NCI-H1092 treated with DMSO at 0.1 percent for 48 hours (cell line): ENCODE measurements at regions not wholly inside any gene's neighbourhood (a gene's known extent, or its start where the extent isn't known, plus 50 kb on each side); places are given as distances from the start of the nearest gene placed in this dataset.

Experiments
- DNase-seq: peaks from one replicate; lab custom pipeline; 2025; lab: John Stamatoyannopoulos, UW

DNA sequence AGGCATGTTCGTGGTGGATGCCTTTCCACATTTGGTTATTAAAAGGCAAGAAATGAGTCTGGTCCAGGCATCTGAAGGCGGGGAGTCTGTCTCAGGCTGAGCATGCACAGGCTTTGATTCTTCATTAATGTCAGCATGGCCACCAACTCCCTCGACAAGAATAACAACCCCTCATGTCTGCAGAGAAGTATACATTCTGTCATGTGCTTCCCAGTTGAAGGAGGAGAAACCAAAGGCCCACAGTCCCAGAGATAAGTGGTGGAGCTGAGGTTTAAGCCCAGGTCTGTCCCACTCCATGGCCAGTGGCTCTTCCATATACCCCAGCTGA is 61.6 kb upstream of the LAPTM5 start:
- DNase-seq = no peak

DNA sequence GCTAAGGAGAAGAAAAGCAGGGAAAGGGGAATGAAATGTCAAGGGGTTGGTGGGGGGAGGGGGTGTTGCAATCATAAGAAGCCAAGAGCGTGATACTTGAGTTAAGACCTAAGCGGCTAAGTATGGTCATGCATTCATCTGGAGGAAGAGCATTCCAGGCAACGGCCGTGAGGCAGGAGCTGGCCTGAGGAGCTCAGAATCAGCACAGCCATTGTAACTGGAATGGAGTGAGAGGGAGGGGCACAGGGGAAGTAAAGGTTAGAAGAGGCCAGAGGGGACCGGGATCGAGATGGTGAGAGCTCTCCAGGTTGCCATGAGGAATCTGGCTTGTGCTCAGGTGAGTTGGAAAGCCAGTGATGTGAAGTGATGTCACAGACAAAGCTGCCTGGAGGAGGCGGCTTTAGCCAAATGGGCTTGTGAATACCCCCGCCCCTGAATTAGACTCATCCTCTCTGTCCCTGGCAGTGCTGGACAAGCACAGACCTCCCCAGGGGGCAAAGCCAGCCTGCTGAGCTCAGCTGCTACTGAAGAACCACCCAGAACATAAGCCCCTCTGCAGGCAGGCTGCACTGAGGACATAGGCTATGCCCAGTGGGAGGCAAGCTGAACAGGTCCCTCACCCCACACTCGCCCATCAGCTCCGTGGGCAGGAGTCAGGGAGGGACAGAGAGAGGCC is 61.1 kb upstream of the LAPTM5 start:
- DNase-seq = no peak

DNA sequence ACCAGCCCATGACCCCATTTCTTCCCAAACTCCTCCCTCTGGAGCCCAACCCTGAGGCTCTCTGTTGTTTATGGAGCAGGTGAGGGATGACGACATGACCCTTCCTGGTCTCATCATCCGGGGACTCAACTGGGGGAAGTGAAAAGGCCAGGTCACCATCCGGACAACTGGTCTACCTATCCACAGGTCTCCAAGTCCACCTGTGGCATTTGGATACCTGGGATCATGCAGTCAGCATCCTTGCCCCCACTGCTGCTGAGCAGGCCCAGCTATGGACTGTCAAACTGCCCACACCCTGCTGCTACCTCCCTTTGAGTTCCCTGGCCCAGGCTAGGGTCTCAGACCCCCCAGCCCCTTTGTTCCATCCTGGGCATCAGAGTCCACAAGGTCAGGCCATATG is 60.0 kb upstream of the LAPTM5 start:
- DNase-seq = no peak

DNA sequence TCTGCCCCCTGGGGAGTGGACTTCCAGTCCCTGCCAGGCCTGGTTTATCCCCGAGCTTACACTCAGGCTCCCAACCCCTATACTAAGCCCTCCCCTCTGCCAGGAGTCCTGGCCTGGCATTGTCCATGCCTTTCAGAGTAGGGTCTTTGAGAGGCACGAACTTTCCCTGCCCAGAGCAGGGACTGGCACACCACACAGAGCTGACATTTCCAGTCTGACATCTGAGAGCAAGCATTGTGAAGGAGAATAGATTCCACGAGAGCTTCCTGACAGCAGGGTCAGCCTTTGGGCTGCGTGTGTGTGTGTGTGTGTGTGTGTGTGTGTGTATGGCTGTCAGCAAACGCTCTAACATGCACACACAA is 59.5 kb upstream of the LAPTM5 start:
- no peak for DNase-seq

DNA sequence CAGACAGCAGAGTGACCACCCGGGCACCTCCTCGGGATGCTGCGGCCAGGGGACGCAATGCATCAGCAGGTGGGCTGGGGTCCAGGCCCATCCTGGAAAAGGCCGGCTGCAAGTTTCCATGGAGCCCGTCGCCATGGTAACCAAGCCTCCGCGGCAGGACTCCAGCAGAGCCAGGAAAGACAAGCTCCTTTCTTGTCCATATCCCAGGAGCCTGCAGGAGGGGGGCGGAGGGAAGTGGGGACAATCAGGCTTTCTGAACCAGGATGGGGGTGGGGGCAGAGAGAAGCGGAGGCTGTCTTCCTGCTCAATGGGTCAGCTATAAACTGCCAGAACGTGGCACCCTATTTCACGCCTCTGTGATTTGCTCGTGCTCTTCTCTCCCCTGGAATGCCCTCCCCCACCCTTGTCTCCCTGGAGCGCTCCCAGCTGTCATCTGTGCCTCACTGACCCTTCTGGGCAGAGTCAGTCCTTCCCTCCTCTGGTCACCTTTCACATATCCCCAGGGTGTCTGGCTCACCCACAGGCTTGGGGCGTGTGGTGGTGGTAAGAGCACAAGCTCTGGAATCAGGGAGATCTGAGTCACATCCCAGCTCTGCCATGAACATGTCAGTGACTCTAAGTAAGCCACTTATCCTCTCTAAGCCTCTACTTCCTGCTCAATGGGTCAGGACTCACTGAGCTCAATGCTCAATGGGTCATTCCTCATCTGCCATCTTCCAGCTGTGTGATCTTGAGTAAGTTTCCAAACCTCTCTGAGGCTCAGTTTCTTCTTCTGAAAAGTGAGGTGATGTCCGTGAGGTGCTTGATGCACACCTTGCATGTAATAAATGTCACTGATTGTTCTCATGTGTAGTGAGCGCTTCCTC is 58.9 kb upstream of the LAPTM5 start:
- DNase-seq = peak; percentile 20

DNA sequence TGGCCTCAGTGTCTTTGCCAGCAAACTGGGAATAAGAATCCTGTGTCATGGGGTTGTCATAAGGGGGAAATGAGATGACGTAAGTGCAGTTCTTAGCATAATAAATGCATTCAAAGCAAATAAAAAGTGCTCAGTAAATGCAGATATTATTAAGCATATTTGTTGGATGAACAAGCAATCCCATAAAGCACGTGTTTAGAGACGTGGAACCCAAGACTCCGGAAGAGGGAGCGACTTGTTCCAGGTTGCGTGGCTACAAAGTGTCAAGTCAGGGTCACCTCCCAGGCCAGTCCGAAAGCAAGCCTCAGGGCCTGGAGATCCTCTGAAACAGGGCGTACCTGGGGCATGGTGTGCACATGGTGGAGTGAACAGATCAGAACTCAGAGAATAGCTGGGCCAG is 58.0 kb upstream of the LAPTM5 start:
- DNase-seq = no peak

DNA sequence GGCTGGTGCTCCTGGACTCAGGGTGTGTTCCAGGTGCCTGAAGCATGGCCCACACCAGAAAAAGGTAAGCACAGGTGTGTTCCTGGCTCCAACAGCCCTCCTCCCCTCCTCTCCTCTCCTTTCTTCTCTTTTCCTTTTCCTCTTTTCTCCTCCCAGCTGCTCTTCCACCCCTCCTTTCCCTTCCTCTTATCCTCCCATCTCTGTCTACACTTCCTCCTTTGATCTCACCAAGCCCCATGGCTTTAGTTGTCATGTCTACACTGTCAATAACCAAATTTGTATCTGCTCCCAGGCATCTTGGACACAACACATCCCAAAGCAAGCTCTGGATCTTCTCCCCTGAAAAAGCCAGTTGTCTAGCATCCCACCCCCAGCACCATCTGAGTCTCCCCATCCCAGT is 56.7 kb upstream of the LAPTM5 start:
- no peak for DNase-seq

DNA sequence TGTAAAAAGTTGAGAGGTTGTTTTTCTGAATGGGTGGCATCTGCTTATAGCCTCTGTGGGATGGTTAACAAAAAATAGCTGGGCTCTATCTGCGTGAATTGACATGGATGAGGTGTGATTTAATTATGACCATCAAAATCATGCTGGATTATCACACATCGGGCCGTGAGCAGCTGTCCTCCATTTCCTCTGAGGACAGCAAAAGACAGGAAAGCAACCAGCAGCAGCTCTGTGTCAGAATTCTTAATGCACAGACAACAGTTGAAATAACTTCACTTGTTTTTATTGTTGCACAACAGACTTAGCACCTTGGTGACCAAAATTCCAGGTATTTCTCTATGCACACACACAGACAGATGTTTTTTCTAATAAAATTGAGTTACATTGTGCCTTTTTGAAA is 54.5 kb upstream of the LAPTM5 start:
- DNase-seq = no peak

DNA sequence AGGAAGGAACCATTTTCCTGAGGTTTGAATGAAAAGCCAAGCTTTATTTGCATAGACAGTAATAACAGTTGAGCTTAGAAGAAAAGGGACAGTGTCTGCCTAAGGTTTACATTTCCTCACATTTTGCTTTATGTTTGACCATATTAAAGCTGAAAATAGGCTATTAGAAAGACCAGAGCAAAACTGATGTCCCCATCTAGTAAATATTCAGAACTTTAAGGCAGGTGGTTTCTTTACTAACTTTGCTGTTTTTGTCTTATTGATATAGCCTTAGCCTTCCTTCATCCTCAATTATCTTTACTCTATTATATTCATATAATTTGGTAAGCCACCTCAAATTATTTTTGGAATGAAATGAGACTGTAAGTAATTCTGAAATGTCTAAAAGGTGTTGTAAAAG is 53.6 kb upstream of the LAPTM5 start:
- no peak for DNase-seq

DNA sequence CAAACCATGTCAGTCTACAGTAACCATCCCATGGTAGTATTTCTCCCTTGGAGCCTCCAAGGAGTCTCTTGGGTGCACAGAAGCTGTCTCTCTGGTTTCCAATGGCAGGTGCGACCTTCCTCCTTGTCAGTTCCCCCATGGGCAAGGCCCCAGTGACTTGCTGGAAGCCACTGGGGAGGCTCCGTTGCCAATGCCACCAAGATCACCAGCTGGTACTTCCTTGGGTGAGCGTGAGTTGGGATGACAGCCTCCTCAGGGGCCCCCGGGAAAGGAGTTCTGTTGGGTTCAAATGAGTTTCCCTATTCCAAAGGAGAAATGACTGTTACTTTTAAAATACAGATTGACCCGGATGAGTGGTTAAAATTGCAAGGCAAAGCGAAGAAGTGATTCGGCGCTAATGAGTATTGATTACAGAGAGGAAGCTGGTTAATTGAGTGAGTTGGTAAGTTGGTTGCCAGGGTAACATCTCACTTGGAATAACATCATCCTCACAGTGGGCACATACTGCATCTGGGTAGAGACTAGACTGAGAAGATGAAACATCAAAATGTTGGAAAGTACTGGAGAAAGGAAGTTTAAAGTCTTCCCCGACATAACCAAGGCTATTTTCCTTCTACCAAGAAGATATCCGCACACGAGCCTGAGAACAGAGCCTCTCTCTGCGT is 53.0 kb upstream of the LAPTM5 start:
- DNase-seq = no peak

DNA sequence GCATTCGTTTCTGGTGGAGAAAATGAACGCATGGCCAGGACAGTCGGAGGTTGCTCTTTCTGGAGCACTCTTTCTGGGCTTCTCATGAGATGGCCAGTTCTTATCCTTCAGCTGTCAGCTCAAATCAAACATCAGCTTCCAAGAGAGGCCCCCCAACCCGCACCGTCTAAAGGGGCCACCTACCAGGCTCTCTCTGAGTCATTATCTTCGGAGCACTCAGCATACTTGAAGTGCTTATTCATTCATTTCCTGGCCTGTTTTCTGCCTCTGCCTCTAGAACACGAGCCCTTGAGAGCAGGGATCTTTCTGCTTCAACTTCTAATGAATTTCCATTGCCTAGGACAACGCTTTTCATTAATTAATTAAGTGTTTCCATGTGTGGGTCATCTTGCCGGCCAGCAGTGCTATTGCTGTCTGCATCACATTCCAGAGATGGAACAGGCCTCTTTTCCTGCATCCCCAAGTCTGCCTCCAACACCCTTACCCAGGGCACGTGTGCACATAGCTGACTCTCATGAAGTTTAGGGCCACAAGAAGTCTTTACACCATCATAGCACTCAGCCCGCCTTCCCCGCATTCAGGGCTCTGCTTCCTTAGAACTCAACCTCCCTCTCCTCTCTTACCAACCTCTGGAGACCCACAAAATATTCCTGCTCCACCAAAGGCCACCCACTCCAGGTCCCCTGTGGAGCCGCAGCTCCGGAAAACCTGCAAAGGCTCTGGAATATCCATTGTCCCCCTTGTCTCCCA is 52.1 kb upstream of the LAPTM5 start:
- DNase-seq = no peak

DNA sequence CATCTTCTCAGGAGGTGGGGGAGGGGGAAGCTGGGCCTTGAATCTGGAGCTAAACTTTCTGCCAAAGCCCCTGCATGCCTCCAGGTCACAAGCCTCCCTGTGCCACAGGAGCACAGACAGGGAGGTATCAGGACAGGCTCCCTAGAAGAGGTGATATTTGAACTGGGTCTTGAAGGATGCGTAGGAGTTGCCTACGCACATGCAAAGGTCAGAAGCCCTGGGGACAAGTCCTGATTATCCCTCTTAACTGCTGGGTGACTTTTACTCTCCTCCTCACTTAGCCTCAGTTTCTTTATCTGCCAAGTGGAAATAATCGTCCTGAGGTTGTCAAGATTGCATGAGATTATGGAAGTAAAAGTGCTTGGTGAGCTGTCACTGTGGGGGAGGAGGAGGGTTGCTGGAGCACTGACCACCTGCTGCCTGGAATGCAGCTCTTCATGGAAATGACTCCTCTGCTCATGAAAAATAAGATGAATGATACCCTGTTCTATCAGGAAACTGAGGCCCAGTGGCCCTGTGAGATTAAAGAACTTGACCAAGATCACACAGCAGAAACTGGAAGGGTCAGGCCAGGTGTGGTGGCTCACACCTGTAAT is 50.6 kb upstream of the LAPTM5 start:
- no peak for DNase-seq

DNA sequence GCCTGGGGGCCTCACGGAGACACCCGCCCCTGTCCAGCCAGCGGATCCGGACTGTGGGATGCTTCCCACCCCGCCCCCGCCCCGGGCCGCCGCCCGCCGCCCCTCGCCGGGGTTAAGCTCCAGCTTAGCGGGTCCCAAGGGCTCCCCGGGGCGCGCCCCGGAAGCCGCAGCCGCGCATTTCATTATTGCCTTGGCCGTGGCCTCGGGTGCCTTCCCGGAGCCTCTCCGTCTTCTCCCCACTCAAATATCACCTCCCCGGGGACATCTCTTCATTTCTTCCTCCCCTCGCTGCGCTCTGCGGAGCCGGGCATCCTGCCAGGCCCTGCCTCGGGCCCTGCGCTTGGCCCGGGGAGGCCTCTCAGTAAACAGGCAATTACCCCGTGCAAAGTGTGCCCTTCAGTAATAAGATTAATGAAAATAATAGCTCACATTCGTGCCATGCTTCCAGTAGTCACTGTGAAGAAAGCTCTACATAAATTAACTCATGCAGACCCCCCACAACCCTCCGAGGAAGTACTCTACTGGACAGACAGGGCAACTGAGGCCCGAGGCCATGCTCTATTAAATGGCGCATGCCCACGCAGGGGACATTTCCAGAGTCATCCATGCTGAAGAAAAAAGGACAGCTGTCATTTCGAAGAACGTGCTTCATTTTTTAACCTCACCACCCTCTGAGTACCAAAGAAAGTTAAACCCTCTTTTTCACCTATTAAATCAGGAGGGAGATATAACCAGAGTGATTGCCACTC is 49.9 kb upstream of the LAPTM5 start:
- peak; percentile 86 for DNase-seq
